ENCODE measurements at regions not wholly inside any gene's neighbourhood (a gene's known extent, or its start where the extent isn't known, plus 50 kb on each side); places are given as distances from the start of the nearest gene placed in this dataset.

- no peak overlapping the region for H3K14ac ChIP-seq (ENCODE audit: insufficient read depth, low read length)
- H3K36me3 Mint-ChIP-seq (ENCODE audit: insufficient read depth in 1 of 3, low read depth in 3 of 3) = no peaks in the 10 kb centered on the region
- H2AFZ ChIP-seq (ENCODE audit: low read length) = no peak overlapping the region
- H3K4me2 ChIP-seq (ENCODE audit: insufficient read depth, insufficient read length, low read length) = no peak overlapping the region
- no peak overlapping the region for H4K8ac ChIP-seq (replicated peaks; ENCODE audit: insufficient read length, low read depth, low read length)
- no peak overlapping the region for H3K27ac Mint-ChIP-seq
- H2BK12ac ChIP-seq (ENCODE audit: insufficient read length, low read depth, low read length) = no peak overlapping the region
- TF ChIP-seq CTCF (conservative IDR thresholded peaks at IDR 0.05) = no peak
- no CpG with 5 or more reads among the region's 5 CpGs for WGBS (ENCODE audit: extremely low coverage, insufficient read length, low lambda C conversion rate)
- no peak overlapping the region for H2BK120ac ChIP-seq (ENCODE audit: low read depth, low read length, poor library complexity, severe bottlenecking)
- no peak overlapping the region for H3K27ac ChIP-seq (ENCODE audit: insufficient read length, low read depth, low read length)
- H3K23me2 ChIP-seq (ENCODE audit: insufficient read length, low read depth, low read length, poor library complexity, severe bottlenecking) = no peaks in the 10 kb centered on the region
- no peak overlapping the region for H2AK5ac ChIP-seq (ENCODE audit: insufficient read length, low read length)
- no peak overlapping the region for H3K4ac ChIP-seq (ENCODE audit: low read depth, low read length)
- H3K9me3 Mint-ChIP-seq = no peaks in the 10 kb centered on the region; a peak in 1 of 5 replicates
- H3K27me3 ChIP-seq (ENCODE audit: insufficient read depth, low read length) = no peaks in the 10 kb centered on the region
- no peak overlapping the region for H3K18ac ChIP-seq (ENCODE audit: insufficient read length, low read depth, low read length)
- peaks cover 0 to 4% of the 10 kb centered on the region in 2 experiments; a peak in 2 of 4 replicates for H3K4me1 Mint-ChIP-seq
- no peak overlapping the region for H3K4me3 Mint-ChIP-seq
- no peak overlapping the region for H3K56ac ChIP-seq (ENCODE audit: insufficient read length, low read depth, low read length)
- H4K20me1 ChIP-seq (ENCODE audit: control insufficient read depth, insufficient read depth, insufficient read length) = no peaks in the 10 kb centered on the region
- H3K9ac ChIP-seq (ENCODE audit: extremely low read depth, insufficient read length, low read length) = no peak overlapping the region
- H3K4me1 ChIP-seq (ENCODE audit: insufficient read depth, low read length) = no peaks in the 10 kb centered on the region
- H3K79me1 ChIP-seq (ENCODE audit: insufficient read depth, low read depth, low read length, poor library complexity, severe bottlenecking) = no peaks in the 10 kb centered on the region
- no peak overlapping the region for H4K5ac ChIP-seq (ENCODE audit: insufficient read length, low read depth, low read length)
- H3K79me2 ChIP-seq (ENCODE audit: insufficient read depth, low read length) = no peaks in the 10 kb centered on the region
- H3T11ph ChIP-seq (ENCODE audit: low read length) = no peak overlapping the region
- H4K91ac ChIP-seq (ENCODE audit: insufficient read length, low read depth, low read length) = no peak overlapping the region
- no peak overlapping the region for H3K23ac ChIP-seq (ENCODE audit: insufficient read length, low read depth, low read length)
- no peak overlapping the region for H2BK20ac ChIP-seq (ENCODE audit: low read depth, low read length, poor library complexity, severe bottlenecking)
- no peak for DNase-seq
- no peaks in the 10 kb centered on the region for H3K9me3 ChIP-seq (ENCODE audit: control insufficient read depth, low read depth, low read length)
- H2BK5ac ChIP-seq (ENCODE audit: insufficient read length, low read length) = no peak overlapping the region
- H3K27me3 Mint-ChIP-seq (ENCODE audit: low read depth) = peaks cover 6% of the 10 kb centered on the region
- H2BK15ac ChIP-seq (ENCODE audit: low read depth, low read length) = no peak overlapping the region
Measured at GRCh38 chr5:38638656-38639055, 82.2 kb upstream of the LIFR start.

Data from H9 (cell line).